SU-DHL-6 (cell line): ENCODE measurements at regions not wholly inside any gene's neighbourhood (a gene's known extent, or its start where the extent isn't known, plus 50 kb on each side); places are given as distances from the start of the nearest gene placed in this dataset.
A peak's percentile ranks its signal among the peaks of the same experiment; 100 is the strongest.
"Not testable (repeated sequence)": the region's sequence is repeated elsewhere in the genome, so short reads cannot be mapped to it uniquely, and the experiment has no call there.

ENCODE experiments used
- H2AFZ ChIP-seq: fragments of 200-600 bp; sonication (generic); 2 replicates; pipeline ENCODE4 v1.6.1; 2014; ENCODE audit warnings: low read depth, mild to moderate bottlenecking, moderate library complexity, mixed read lengths, antibody characterized with exemption, low read length; ENCODE audit not compliant: severe bottlenecking
- H3F3A ChIP-seq: fragments of 200-600 bp; shearing (Covaris generic); 2 replicates; pipeline ENCODE4 v1.6.0; 2016; ENCODE audit warnings: antibody characterized with exemption, mild to moderate bottlenecking; ENCODE audit not compliant: insufficient read depth
- H3K27ac ChIP-seq: fragments of 200-600 bp; sonication (generic); 2 replicates; pipeline ENCODE4 v1.5.1; 2016; ENCODE audit warnings: low read depth, mild to moderate bottlenecking, low read length, moderate library complexity, mixed read lengths
- H3K27me3 ChIP-seq: fragments of 200-600 bp; sonication (generic), shearing (Covaris generic); 2 replicates; pipeline ENCODE4 v1.6.0; 2014; ENCODE audit warnings: mild to moderate bottlenecking, low read length
- H3K36me3 ChIP-seq: fragments of 200-600 bp; sonication (generic); 2 replicates; pipeline ENCODE4 v1.6.1; 2014; ENCODE audit warnings: mild to moderate bottlenecking, low read length, mixed read lengths
- H3K4me2 ChIP-seq: fragments of 300-600, 200-600 bp; shearing (Covaris generic), sonication (generic); 2 replicates; pipeline ENCODE4 v1.6.0; 2014; ENCODE audit warnings: low read length, low read depth, mild to moderate bottlenecking; ENCODE audit not compliant: poor library complexity, severe bottlenecking
- H3K4me3 ChIP-seq: fragments of 200-600 bp; sonication (generic); 2 replicates; pipeline ENCODE4 v1.5.1; 2014; ENCODE audit warnings: antibody characterized with exemption, low read length, mild to moderate bottlenecking, mixed read lengths; ENCODE audit not compliant: insufficient read depth, poor library complexity, severe bottlenecking
- H3K79me2 ChIP-seq: fragments of 200-600 bp; sonication (generic); 2 replicates; pipeline ENCODE4 v1.6.1; 2014; ENCODE audit warnings: mild to moderate bottlenecking, low read length, moderate library complexity; ENCODE audit not compliant: insufficient read depth
- H3K9ac ChIP-seq: fragments of 200-600 bp; sonication (generic); 2 replicates; pipeline ENCODE4 v1.7.0; 2014; ENCODE audit warnings: mild to moderate bottlenecking, low read length
- H3K9me2 ChIP-seq: fragments of 200-600 bp; sonication (generic); replicated peaks from 2 replicates; pipeline ENCODE4 v1.6.1; 2014; ENCODE audit warnings: low read length; ENCODE audit not compliant: insufficient read depth
- H3K9me3 ChIP-seq: fragments of 200-600 bp; sonication (generic); 2 replicates; pipeline ENCODE4 v1.6.1; 2014; ENCODE audit warnings: low read length, mixed read lengths; ENCODE audit not compliant: insufficient read depth
- H4K20me1 ChIP-seq: fragments of 200-600 bp; sonication (generic); 2 replicates; pipeline ENCODE4 v1.6.1; 2014; ENCODE audit warnings: low read depth, mild to moderate bottlenecking, antibody characterized with exemption, low read length, moderate library complexity, mixed read lengths
- CTCF ChIP-seq: fragments of 200-600 bp; sonication (generic); IDR thresholded peaks from one replicate; pipeline ENCODE4 v1.5.1; 2017; ENCODE audit warnings: antibody characterized with exemption, mild to moderate bottlenecking, low read length, moderate library complexity; ENCODE audit not compliant: insufficient read depth, poor library complexity, severe bottlenecking
- EZH2phosphoT487 ChIP-seq: fragments of 200-600 bp; sonication (generic), shearing (Covaris generic); conservative IDR thresholded peaks from 2 replicates; pipeline ENCODE4 v1.6.1; 2018; ENCODE audit warnings: mild to moderate bottlenecking, antibody characterized with exemption, low read length, moderate library complexity, mixed read lengths

- Histone ChIP-seq H3K9me2 (no peaks in the 10 kb centered on the region), H3F3A (no peaks in the 10 kb centered on the region; the same call in 1 of the 2 replicates), H4K20me1 (no peaks in the 10 kb centered on the region), H3K9ac (no peak overlapping the region), H3K79me2 (no peaks in the 10 kb centered on the region), H3K9me3 (no peaks in the 10 kb centered on the region), H3K36me3 (no peaks in the 10 kb centered on the region), H3K4me2 (no peak overlapping the region), H3K27me3 (no peaks in the 10 kb centered on the region), H2AFZ (peak overlapping the region; percentile 16), H3K4me3 (no peak overlapping the region), H3K27ac (no peak overlapping the region)
- TF ChIP-seq EZH2phosphoT487: no peak
- no peak for TF ChIP-seq CTCF
Measured at GRCh38 chr1:87432685-87433084, 104.0 kb downstream of the LMO4 start.

GRCh38 chr1:87433101-87433500 lies 104.4 kb downstream of the LMO4 start:
- not testable (repeated sequence) for H2AFZ ChIP-seq, H4K20me1 ChIP-seq, H3K79me2 ChIP-seq, H3K36me3 ChIP-seq, H3K9me3 ChIP-seq, H3K4me3 ChIP-seq, H3F3A ChIP-seq, H3K9ac ChIP-seq, H3K9me2 ChIP-seq, H3K4me2 ChIP-seq, H3K27ac ChIP-seq, H3K27me3 ChIP-seq

- Histone ChIP-seq H3K9ac (no peak overlapping the region), H3K27me3 (no peaks in the 10 kb centered on the region), H3K79me2 (no peaks in the 10 kb centered on the region), H3K4me3 (no peak overlapping the region), H3F3A (no peaks in the 10 kb centered on the region; the same call in 1 of the 2 replicates), H3K9me2 (no peaks in the 10 kb centered on the region), H3K27ac (no peak overlapping the region), H2AFZ (no peak overlapping the region), H3K36me3 (no peaks in the 10 kb centered on the region), H3K9me3 (no peaks in the 10 kb centered on the region), H3K4me2 (no peak overlapping the region), H4K20me1 (no peaks in the 10 kb centered on the region)
- TF ChIP-seq CTCF (no peak), EZH2phosphoT487 (no peak)
Measured at GRCh38 chr1:87435484-87435883, 106.8 kb downstream of the LMO4 start.

GRCh38 chr1:87436115-87436514 lies 107.4 kb downstream of the LMO4 start:
- H3K79me2 ChIP-seq, H2AFZ ChIP-seq, H3K27me3 ChIP-seq, H4K20me1 ChIP-seq, H3K4me3 ChIP-seq, H3K9me3 ChIP-seq, H3K36me3 ChIP-seq, H3K27ac ChIP-seq, H3K4me2 ChIP-seq, H3K9ac ChIP-seq, H3K9me2 ChIP-seq, H3F3A ChIP-seq: not testable (repeated sequence)
